ENCODE measurements at regions not wholly inside any gene's neighbourhood (a gene's known extent, or its start where the extent isn't known, plus 50 kb on each side); places are given as distances from the start of the nearest gene placed in this dataset.

DNA sequence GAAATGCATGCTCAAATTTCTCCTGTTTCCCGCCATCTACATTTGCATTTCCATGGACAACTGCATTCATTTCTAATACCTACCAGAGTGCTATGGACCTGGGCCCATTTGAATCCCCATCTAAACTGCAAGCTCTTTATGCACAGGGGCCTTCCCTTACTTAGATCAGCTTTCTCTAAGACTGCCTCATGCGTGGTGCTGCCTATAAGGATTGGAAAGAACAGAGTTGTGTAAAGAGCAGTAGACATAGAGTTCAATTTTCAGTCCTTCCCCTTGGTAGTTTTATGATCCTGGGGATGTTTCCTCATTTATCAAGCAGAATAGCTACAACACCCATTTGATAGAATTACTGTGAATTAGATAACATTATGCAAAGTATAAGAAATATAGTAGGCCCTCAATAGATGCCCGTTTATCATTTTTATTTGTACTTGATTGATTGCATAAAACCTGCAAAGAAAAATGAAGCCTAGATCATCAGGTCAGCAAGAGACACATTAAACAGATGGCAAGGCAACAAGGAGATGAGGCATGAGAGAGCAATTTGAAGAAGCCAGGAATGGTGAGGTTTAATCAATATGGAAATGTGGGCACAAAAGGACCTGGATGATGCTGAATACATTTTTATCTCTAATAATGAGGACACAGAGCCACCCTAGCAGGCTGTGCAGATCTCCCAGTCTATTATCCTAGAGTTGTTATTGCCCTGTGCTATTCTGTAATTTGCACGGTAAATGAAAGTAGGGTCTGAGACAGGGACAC lies 359.7 kb downstream of the FAM181B start:
- H3K36me3 ChIP-seq (ENCODE audit: control insufficient read depth in 4 of 4, insufficient read depth in 3 of 4, low read depth in 1 of 4, low read length in 3 of 4), result no peaks in the 10 kb centered on the region
- H3K9me3 ChIP-seq (ENCODE audit: control insufficient read depth in 4 of 4, low read length in 3 of 4), result no peaks in the 10 kb centered on the region
- no peak overlapping the region for H3K27ac ChIP-seq (ENCODE audit: low read depth in 1 of 2, low read length in 2 of 2)
- H3K9ac ChIP-seq (ENCODE audit: low read depth in 1 of 2, low read length in 2 of 2), result no peak overlapping the region
- WGBS, result 76% methylated on average over 4 of the region's 4 CpGs
- DNase-seq (ENCODE audit: low spot score), result no peak
- TF ChIP-seq FOXA1 (IDR thresholded peaks at IDR 0.05) (no peak), GABPA (IDR thresholded peaks at IDR 0.05 in 1 of 2, conservative IDR thresholded peaks at IDR 0.05 in 1 of 2) (no peak), HNF4G (IDR thresholded peaks at IDR 0.05) (no peak), YY1 (IDR thresholded peaks at IDR 0.05) (no peak), JUND (IDR thresholded peaks at IDR 0.05) (no peak), RXRA (IDR thresholded peaks at IDR 0.05) (no peak), RAD21 (IDR thresholded peaks at IDR 0.05) (no peak), TAF1 (conservative IDR thresholded peaks at IDR 0.05) (no peak)
- TF ChIP-seq, protein P1, sequence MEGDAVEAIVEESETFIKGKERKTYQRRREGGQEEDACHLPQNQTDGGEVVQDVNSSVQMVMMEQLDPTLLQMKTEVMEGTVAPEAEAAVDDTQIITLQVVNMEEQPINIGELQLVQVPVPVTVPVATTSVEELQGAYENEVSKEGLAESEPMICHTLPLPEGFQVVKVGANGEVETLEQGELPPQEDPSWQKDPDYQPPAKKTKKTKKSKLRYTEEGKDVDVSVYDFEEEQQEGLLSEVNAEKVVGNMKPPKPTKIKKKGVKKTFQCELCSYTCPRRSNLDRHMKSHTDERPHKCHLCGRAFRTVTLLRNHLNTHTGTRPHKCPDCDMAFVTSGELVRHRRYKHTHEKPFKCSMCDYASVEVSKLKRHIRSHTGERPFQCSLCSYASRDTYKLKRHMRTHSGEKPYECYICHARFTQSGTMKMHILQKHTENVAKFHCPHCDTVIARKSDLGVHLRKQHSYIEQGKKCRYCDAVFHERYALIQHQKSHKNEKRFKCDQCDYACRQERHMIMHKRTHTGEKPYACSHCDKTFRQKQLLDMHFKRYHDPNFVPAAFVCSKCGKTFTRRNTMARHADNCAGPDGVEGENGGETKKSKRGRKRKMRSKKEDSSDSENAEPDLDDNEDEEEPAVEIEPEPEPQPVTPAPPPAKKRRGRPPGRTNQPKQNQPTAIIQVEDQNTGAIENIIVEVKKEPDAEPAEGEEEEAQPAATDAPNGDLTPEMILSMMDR (IDR thresholded peaks at IDR 0.05; ENCODE audit: low read depth, low read length, missing input control), result no peak
- TF ChIP-seq, protein P2, sequence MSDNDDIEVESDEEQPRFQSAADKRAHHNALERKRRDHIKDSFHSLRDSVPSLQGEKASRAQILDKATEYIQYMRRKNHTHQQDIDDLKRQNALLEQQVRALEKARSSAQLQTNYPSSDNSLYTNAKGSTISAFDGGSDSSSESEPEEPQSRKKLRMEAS (IDR thresholded peaks at IDR 0.05), result no peak
- TF ChIP-seq, protein P3, sequence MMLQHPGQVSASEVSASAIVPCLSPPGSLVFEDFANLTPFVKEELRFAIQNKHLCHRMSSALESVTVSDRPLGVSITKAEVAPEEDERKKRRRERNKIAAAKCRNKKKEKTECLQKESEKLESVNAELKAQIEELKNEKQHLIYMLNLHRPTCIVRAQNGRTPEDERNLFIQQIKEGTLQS (IDR thresholded peaks at IDR 0.05), result no peak
- no peak overlapping the region for H3K4me3 ChIP-seq (ENCODE audit: low read depth in 1 of 3, low read length in 3 of 3)
- peaks cover 0 to 4% (median 0%) of the 10 kb centered on the region in 4 donors for H3K27me3 ChIP-seq (ENCODE audit: control insufficient read depth in 4 of 4, insufficient read depth in 4 of 4, low read length in 3 of 4)
- no peaks in the 10 kb centered on the region for H3K4me1 ChIP-seq (ENCODE audit: control insufficient read depth in 4 of 4, insufficient read depth in 4 of 4, low read length in 3 of 4)

DNA sequence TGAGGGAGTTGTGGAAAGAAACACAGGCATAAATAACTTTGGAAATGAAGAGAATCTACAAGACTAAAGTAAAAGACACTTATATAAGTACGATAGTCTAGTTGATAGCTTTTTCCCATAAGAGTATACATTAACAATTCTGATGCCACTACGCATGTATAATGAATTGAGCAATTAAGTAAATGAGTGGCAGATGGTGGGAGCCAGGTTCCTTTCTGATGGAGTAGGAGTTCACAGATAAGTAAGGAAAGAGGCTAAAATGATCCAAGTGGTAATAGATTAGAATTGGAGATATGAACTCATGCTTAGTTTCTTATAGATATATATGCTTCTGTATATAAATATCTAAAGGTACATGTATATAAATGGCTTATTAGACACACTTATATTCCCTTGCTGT lies 368.3 kb downstream of the FAM181B start:
- TF ChIP-seq SP1 (IDR thresholded peaks at IDR 0.05) (no peak), RAD21 (IDR thresholded peaks at IDR 0.05) (no peak), JUND (IDR thresholded peaks at IDR 0.05) (no peak), HNF4G (IDR thresholded peaks at IDR 0.05) (no peak), NR2F2 (IDR thresholded peaks at IDR 0.05) (no peak), GABPA (IDR thresholded peaks at IDR 0.05 in 1 of 2, conservative IDR thresholded peaks at IDR 0.05 in 1 of 2) (no peak)
- TF ChIP-seq, protein P1 (IDR thresholded peaks at IDR 0.05; ENCODE audit: low read depth, low read length, missing input control), result no peak
- TF ChIP-seq, protein P4, sequence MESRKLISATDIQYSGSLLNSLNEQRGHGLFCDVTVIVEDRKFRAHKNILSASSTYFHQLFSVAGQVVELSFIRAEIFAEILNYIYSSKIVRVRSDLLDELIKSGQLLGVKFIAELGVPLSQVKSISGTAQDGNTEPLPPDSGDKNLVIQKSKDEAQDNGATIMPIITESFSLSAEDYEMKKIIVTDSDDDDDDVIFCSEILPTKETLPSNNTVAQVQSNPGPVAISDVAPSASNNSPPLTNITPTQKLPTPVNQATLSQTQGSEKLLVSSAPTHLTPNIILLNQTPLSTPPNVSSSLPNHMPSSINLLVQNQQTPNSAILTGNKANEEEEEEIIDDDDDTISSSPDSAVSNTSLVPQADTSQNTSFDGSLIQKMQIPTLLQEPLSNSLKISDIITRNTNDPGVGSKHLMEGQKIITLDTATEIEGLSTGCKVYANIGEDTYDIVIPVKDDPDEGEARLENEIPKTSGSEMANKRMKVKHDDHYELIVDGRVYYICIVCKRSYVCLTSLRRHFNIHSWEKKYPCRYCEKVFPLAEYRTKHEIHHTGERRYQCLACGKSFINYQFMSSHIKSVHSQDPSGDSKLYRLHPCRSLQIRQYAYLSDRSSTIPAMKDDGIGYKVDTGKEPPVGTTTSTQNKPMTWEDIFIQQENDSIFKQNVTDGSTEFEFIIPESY (IDR thresholded peaks at IDR 0.05), result no peak
- TF ChIP-seq, protein P3 (IDR thresholded peaks at IDR 0.05), result no peak
- TF ChIP-seq, protein P2 (IDR thresholded peaks at IDR 0.05), result no peak
- Histone ChIP-seq H3K4me3 (ENCODE audit: low read depth in 1 of 3, low read length in 3 of 3) (no peak overlapping the region), H3K36me3 (ENCODE audit: control insufficient read depth in 4 of 4, insufficient read depth in 3 of 4, low read depth in 1 of 4, low read length in 3 of 4) (no peaks in the 10 kb centered on the region), H3K9me3 (ENCODE audit: control insufficient read depth in 4 of 4, low read length in 3 of 4) (no peaks in the 10 kb centered on the region), H3K27ac (ENCODE audit: low read depth in 1 of 2, low read length in 2 of 2) (no peak overlapping the region), H3K27me3 (ENCODE audit: control insufficient read depth in 4 of 4, insufficient read depth in 4 of 4, low read length in 3 of 4) (no peaks in the 10 kb centered on the region), H3K9ac (ENCODE audit: low read depth in 1 of 2, low read length in 2 of 2) (no peak overlapping the region), H3K4me1 (ENCODE audit: control insufficient read depth in 4 of 4, insufficient read depth in 4 of 4, low read length in 3 of 4) (no peaks in the 10 kb centered on the region)
- DNase-seq (ENCODE audit: low spot score), result no peak
- WGBS, result 67% methylated on average over 2 of the region's 2 CpGs

Measured in liver (tissue), 8 donors.